ENCODE measurements at regions not wholly inside any gene's neighbourhood (a gene's known extent, or its start where the extent isn't known, plus 50 kb on each side); places are given as distances from the start of the nearest gene placed in this dataset.
"Not testable (repeated sequence)": the region's sequence is repeated elsewhere in the genome, so short reads cannot be mapped to it uniquely, and the experiment has no call there.

- Histone ChIP-seq H3K4me3 (no peak overlapping the region), H3K9me3 (no peaks in the 10 kb centered on the region), H3K36me3 (no peaks in the 10 kb centered on the region), H3K4me1 (replicated peaks) (no peaks in the 10 kb centered on the region), H3K27me3 (replicated peaks; ENCODE audit: insufficient read depth) (no peaks in the 10 kb centered on the region), H3K27ac (no peak overlapping the region)
- WGBS = 69% methylated on average over 2 of the region's 2 CpGs
- TF ChIP-seq POLR2A (IDR thresholded peaks at IDR 0.05) (no peak), POLR2AphosphoS5 (IDR thresholded peaks at IDR 0.05) (no peak), CTCF (IDR thresholded peaks at IDR 0.05) (no peak)
- intact Hi-C loops (cut with DNase I) = no loop called here
- no peak for DNase-seq (ENCODE audit: low spot score)
These were observed 54.8 kb downstream of the OTUD1 start for GRCh38 chr10:23493711-23494110.

GRCh38 chr10:23496727-23497126 is 57.9 kb downstream of the OTUD1 start:
- no peaks in the 10 kb centered on the region for H3K4me1 ChIP-seq (replicated peaks)
- WGBS = 46% methylated on average over 5 of the region's 5 CpGs
- H3K4me3 ChIP-seq = no peak overlapping the region
- no peaks in the 10 kb centered on the region for H3K27me3 ChIP-seq (replicated peaks; ENCODE audit: insufficient read depth)
- intact Hi-C loops (cut with DNase I) = no loop called here
- no peak for DNase-seq (ENCODE audit: low spot score)
- no peaks in the 10 kb centered on the region for H3K36me3 ChIP-seq
- H3K27ac ChIP-seq = no peak overlapping the region
- no peaks in the 10 kb centered on the region for H3K9me3 ChIP-seq
- TF ChIP-seq POLR2A (IDR thresholded peaks at IDR 0.05) (no peak), POLR2AphosphoS5 (IDR thresholded peaks at IDR 0.05) (no peak), CTCF (IDR thresholded peaks at IDR 0.05) (no peak)

- WGBS = 64% methylated on average over 10 of the region's 10 CpGs
- no peak overlapping the region for H3K27ac ChIP-seq
- no peaks in the 10 kb centered on the region for H3K27me3 ChIP-seq (replicated peaks; ENCODE audit: insufficient read depth)
- H3K9me3 ChIP-seq = no peaks in the 10 kb centered on the region
- no peak for TF ChIP-seq POLR2AphosphoS5 (IDR thresholded peaks at IDR 0.05)
- TF ChIP-seq CTCF (IDR thresholded peaks at IDR 0.05) = no peak
- TF ChIP-seq POLR2A (IDR thresholded peaks at IDR 0.05) = no peak
- intact Hi-C loops (cut with DNase I) = no loop called here
- no peak for DNase-seq (ENCODE audit: low spot score)
- no peak overlapping the region for H3K4me3 ChIP-seq
- H3K36me3 ChIP-seq = no peaks in the 10 kb centered on the region
- H3K4me1 ChIP-seq (replicated peaks) = no peaks in the 10 kb centered on the region
These were observed 60.7 kb downstream of the OTUD1 start for GRCh38 chr10:23499372-23500132.

GRCh38 chr10:23505797-23506465 is 67.1 kb downstream of the OTUD1 start:
- peak; percentile 8 for DNase-seq (ENCODE audit: low spot score)
- Histone ChIP-seq H3K27ac (no peak overlapping the region), H3K4me1 (replicated peaks) (no peaks in the 10 kb centered on the region), H3K27me3 (replicated peaks; ENCODE audit: insufficient read depth) (no peaks in the 10 kb centered on the region), H3K4me3 (no peak overlapping the region), H3K9me3 (no peaks in the 10 kb centered on the region), H3K36me3 (no peaks in the 10 kb centered on the region)
- TF ChIP-seq POLR2AphosphoS5 (IDR thresholded peaks at IDR 0.05) (peak; percentile 54), POLR2A (IDR thresholded peaks at IDR 0.05) (no peak)
- intact Hi-C loops (cut with DNase I) = no loop called here
- WGBS = 15% methylated on average over 4 of the region's 4 CpGs

- 88% methylated on average over 10 of the region's 10 CpGs for WGBS
- no peaks in the 10 kb centered on the region for H3K27me3 ChIP-seq (replicated peaks; ENCODE audit: insufficient read depth)
These were observed 73.6 kb downstream of the OTUD1 start for GRCh38 chr10:23512355-23513058.

GRCh38 chr10:23513621-23514020 is 74.7 kb downstream of the OTUD1 start:
- H3K4me3 ChIP-seq; H3K27me3 ChIP-seq (replicated peaks; ENCODE audit: insufficient read depth); DNase-seq (ENCODE audit: low spot score); H3K27ac ChIP-seq; intact Hi-C loops (cut with DNase I); H3K9me3 ChIP-seq; H3K4me1 ChIP-seq (replicated peaks); H3K36me3 ChIP-seq: not testable (repeated sequence)
- WGBS = 72% methylated on average over 7 of the region's 7 CpGs

More at GRCh38 chr10:23512355-23513058, 73.6 kb downstream of the OTUD1 start:
- DNase-seq (ENCODE audit: low spot score) = no peak
- TF ChIP-seq POLR2AphosphoS5 (IDR thresholded peaks at IDR 0.05) (no peak), POLR2A (IDR thresholded peaks at IDR 0.05) (no peak), CTCF (IDR thresholded peaks at IDR 0.05) (no peak)
- Histone ChIP-seq H3K4me3 (no peak overlapping the region), H3K27ac (no peak overlapping the region), H3K4me1 (replicated peaks) (no peaks in the 10 kb centered on the region), H3K9me3 (no peaks in the 10 kb centered on the region), H3K36me3 (no peaks in the 10 kb centered on the region)
- intact Hi-C loops (cut with DNase I) = no loop called here

Measured in prostate gland (tissue), 2 donors.